ENCODE measurements at regions not wholly inside any gene's neighbourhood (a gene's known extent, or its start where the extent isn't known, plus 50 kb on each side); places are given as distances from the start of the nearest gene placed in this dataset.

GRCh38 chr10:117673230-117674010 lies 130.9 kb downstream of the EMX2 start:
- DNase-seq: no peak
- Histone ChIP-seq H3K4me3 (ENCODE audit: insufficient read depth, low read depth, low read length) (no peak overlapping the region), H3K27me3 (ENCODE audit: control insufficient read depth, insufficient read depth, low read length) (no peaks in the 10 kb centered on the region; the same call in 1 of the 2 replicates), H3K36me3 (replicated peaks; ENCODE audit: control insufficient read depth, insufficient read depth, low read length) (no peaks in the 10 kb centered on the region)

DNA sequence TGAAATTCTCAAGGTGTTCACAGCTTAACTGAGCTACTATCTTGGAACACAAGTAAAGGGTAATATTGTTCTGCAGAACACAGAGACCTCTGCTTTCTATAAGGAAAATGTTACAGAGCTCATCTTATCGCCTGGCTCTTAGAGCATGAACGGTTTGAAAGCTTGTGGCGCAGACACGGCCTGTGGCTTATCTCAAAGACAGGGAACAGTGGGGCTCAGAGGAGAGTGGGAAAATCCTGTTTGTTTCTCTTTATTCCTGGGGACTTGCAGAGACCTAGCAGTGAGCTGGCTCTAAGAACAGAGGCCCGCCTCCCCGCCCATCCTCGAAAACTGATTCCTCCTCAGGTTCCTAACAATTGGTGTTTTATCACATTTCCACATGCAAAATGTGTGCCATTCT lies 131.7 kb downstream of the EMX2 start:
- Histone ChIP-seq H3K4me3 (ENCODE audit: insufficient read depth, low read depth, low read length) (no peak overlapping the region), H3K36me3 (replicated peaks; ENCODE audit: control insufficient read depth, insufficient read depth, low read length) (no peaks in the 10 kb centered on the region), H3K27me3 (ENCODE audit: control insufficient read depth, insufficient read depth, low read length) (no peaks in the 10 kb centered on the region; the same call in 1 of the 2 replicates)
- DNase-seq: no peak

GRCh38 chr10:117674646-117675045 lies 132.1 kb downstream of the EMX2 start:
- DNase-seq: no peak
- no peaks in the 10 kb centered on the region for H3K36me3 ChIP-seq (replicated peaks; ENCODE audit: control insufficient read depth, insufficient read depth, low read length)

GRCh38 chr10:117675514-117676055 lies 133.0 kb downstream of the EMX2 start:
- Histone ChIP-seq H3K36me3 (replicated peaks; ENCODE audit: control insufficient read depth, insufficient read depth, low read length) (no peaks in the 10 kb centered on the region), H3K4me3 (ENCODE audit: insufficient read depth, low read depth, low read length) (no peak overlapping the region), H3K27me3 (ENCODE audit: control insufficient read depth, insufficient read depth, low read length) (no peaks in the 10 kb centered on the region; the same call in 1 of the 2 replicates)
- no peak for DNase-seq

More at GRCh38 chr10:117674646-117675045, 132.1 kb downstream of the EMX2 start:
- Histone ChIP-seq H3K4me3 (ENCODE audit: insufficient read depth, low read depth, low read length) (no peak overlapping the region), H3K27me3 (ENCODE audit: control insufficient read depth, insufficient read depth, low read length) (no peaks in the 10 kb centered on the region; the same call in 1 of the 2 replicates)

DNA sequence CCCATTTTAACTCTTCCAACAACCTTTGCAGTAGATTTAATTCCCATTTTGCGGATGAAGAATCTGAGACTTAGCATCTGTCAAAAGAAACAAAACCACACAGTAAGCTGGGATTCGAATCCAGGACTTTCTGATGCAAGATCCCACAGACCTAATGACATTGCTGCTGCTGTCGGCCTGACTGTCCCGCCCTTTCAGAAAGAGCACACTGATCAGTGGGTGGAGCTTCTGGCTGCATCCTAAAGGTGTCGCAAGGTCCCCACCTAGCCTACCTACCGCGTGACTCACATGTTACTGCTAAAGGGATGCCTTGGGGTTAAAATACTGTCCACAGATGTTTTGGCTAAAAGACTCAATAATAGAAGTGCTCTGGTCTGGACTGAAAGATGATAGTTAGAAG lies 134.7 kb downstream of the EMX2 start:
- Histone ChIP-seq H3K4me3 (ENCODE audit: insufficient read depth, low read depth, low read length) (no peak overlapping the region), H3K36me3 (replicated peaks; ENCODE audit: control insufficient read depth, insufficient read depth, low read length) (no peaks in the 10 kb centered on the region), H3K27me3 (ENCODE audit: control insufficient read depth, insufficient read depth, low read length) (no peaks in the 10 kb centered on the region; the same call in 1 of the 2 replicates)
- DNase-seq: peak; percentile 63

DNA sequence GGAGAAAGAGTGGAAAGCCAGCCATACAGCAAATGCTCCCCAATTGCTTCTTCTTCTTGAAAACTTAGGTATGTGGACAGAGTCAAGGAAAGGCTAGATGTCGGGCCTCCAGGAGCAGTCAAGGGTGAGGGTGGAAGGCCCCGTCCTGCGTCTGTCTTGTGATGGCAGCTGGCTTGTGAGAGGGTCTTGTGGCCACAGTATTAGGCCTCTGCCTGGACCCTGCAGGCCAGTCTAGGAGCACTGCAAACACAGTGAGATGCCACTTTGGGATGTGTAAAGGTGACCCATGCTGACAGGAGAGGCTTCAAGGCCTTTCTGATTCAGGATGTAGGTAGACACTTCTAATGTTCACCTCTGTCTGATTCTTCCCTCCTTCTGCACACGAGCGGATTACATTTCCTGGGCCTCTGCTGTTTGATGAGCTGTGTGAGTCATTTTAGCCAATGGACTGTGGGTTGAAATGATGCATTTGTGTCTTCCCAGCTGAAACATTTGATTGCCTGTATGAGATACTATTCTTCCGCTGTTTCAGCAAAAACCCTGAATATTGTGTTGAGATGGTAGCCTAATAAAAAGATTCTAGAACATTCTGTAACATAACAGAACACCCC lies 135.4 kb downstream of the EMX2 start:
- DNase-seq: no peak
- H3K36me3 ChIP-seq (replicated peaks; ENCODE audit: control insufficient read depth, insufficient read depth, low read length): no peaks in the 10 kb centered on the region
- no peaks in the 10 kb centered on the region; the same call in 1 of the 2 replicates for H3K27me3 ChIP-seq (ENCODE audit: control insufficient read depth, insufficient read depth, low read length)
- no peak overlapping the region for H3K4me3 ChIP-seq (ENCODE audit: insufficient read depth, low read depth, low read length)

DNA sequence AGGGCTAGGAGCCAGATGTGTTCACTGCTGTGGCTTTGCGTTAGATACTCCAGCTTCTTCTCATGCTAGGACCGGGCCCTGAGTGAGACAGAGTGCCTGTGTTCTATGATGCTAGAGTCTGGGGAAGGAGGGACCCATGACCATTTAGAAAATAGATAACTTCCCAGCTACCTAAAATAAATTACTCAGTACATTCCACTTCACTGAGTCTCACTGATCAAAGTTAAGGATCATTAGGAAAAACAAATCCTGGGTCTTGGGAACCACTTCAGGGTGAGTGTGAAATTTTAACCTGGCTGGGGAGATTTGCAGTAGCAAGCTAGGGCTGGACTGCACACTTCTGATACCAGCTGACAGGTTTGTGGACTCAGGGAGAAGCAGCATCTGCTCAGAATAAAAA lies 138.1 kb downstream of the EMX2 start:
- Histone ChIP-seq H3K36me3 (replicated peaks; ENCODE audit: control insufficient read depth, insufficient read depth, low read length) (no peaks in the 10 kb centered on the region), H3K27me3 (ENCODE audit: control insufficient read depth, insufficient read depth, low read length) (no peaks in the 10 kb centered on the region), H3K4me3 (ENCODE audit: insufficient read depth, low read depth, low read length) (no peak overlapping the region)
- DNase-seq: no peak

GRCh38 chr10:117681104-117681503 lies 138.6 kb downstream of the EMX2 start:
- DNase-seq: no peak
- Histone ChIP-seq H3K4me3 (ENCODE audit: insufficient read depth, low read depth, low read length) (no peak overlapping the region), H3K27me3 (ENCODE audit: control insufficient read depth, insufficient read depth, low read length) (no peaks in the 10 kb centered on the region), H3K36me3 (replicated peaks; ENCODE audit: control insufficient read depth, insufficient read depth, low read length) (no peaks in the 10 kb centered on the region)

GRCh38 chr10:117684046-117684610 lies 141.6 kb downstream of the EMX2 start:
- H3K36me3 ChIP-seq (replicated peaks; ENCODE audit: control insufficient read depth, insufficient read depth, low read length): no peaks in the 10 kb centered on the region
- no peaks in the 10 kb centered on the region for H3K27me3 ChIP-seq (ENCODE audit: control insufficient read depth, insufficient read depth, low read length)
- no peak for DNase-seq
- H3K4me3 ChIP-seq (ENCODE audit: insufficient read depth, low read depth, low read length): no peak overlapping the region

- Histone ChIP-seq H3K27me3 (ENCODE audit: control insufficient read depth, insufficient read depth, low read length) (no peaks in the 10 kb centered on the region), H3K4me3 (ENCODE audit: insufficient read depth, low read depth, low read length) (no peak overlapping the region), H3K36me3 (replicated peaks; ENCODE audit: control insufficient read depth, insufficient read depth, low read length) (no peaks in the 10 kb centered on the region)
- peak; percentile 78 for DNase-seq
These were observed 142.2 kb downstream of the EMX2 start for GRCh38 chr10:117684672-117685211.

DNA sequence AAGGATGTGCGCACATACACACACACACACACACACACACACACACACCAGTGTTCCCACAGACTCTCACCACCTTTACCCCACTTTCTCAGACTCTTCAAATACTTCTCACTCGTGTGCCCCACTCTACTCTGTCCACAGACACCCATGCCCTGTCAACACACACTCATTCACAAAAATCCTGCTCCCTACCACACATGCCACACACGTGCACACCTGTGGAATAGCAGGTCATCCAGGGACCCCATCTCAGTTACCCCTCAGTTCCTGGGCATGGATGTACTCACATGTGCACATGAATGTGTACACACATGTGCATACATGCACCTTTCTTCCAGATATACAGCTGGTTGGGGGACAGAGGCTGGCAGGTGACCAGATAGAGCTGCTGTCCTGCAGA lies 142.9 kb downstream of the EMX2 start:
- Histone ChIP-seq H3K36me3 (replicated peaks; ENCODE audit: control insufficient read depth, insufficient read depth, low read length) (no peaks in the 10 kb centered on the region), H3K27me3 (ENCODE audit: control insufficient read depth, insufficient read depth, low read length) (no peaks in the 10 kb centered on the region), H3K4me3 (ENCODE audit: insufficient read depth, low read depth, low read length) (no peak overlapping the region)
- DNase-seq: no peak

DNA sequence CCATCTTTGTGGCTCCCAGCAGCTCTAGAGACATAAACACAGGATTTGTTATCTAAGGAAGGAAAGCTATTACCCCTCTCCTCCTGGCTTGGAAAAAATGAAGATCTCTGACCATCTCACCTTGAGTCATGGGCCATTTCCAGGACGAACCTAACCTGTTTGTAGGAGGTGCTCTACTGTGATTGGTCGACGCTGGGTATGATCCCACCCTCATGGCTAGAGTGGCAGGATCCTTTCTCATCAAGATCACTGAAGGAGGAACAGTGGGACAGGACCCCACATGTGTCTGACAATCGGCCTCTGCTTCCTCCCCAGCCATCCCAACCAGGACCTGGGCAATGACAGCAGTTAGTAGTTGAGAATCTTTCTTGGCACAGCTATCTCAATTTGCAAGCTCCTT lies 144.1 kb downstream of the EMX2 start:
- no peaks in the 10 kb centered on the region for H3K36me3 ChIP-seq (replicated peaks; ENCODE audit: control insufficient read depth, insufficient read depth, low read length)
- no peaks in the 10 kb centered on the region for H3K27me3 ChIP-seq (ENCODE audit: control insufficient read depth, insufficient read depth, low read length)
- peak; percentile 78 for DNase-seq
- H3K4me3 ChIP-seq (ENCODE audit: insufficient read depth, low read depth, low read length): no peak overlapping the region

GRCh38 chr10:117688358-117688757 lies 145.8 kb downstream of the EMX2 start:
- H3K36me3 ChIP-seq (replicated peaks; ENCODE audit: control insufficient read depth, insufficient read depth, low read length): no peaks in the 10 kb centered on the region
- no peak overlapping the region for H3K4me3 ChIP-seq (ENCODE audit: insufficient read depth, low read depth, low read length)
- DNase-seq: no peak
- no peaks in the 10 kb centered on the region for H3K27me3 ChIP-seq (ENCODE audit: control insufficient read depth, insufficient read depth, low read length)

DNA sequence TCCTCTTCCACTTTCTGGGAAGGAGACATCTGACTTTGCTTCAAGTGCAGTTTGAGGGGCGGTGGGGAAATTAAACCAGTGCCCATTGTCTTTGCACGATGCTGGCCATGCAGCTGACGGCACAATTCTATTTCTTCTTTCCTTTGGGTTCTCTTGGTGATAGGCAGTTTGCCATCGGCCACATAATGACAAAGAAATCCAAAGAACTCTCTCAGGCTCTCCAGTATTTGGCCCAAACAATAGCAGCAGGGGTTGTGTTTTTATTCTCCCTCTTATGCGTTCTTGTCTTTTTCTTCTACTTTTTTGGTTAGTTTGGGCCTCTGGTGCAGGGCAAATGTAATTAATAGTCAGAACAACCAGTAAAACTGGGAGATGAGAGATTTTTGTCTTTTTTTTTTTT lies 147.0 kb downstream of the EMX2 start:
- H3K27me3 ChIP-seq (ENCODE audit: control insufficient read depth, insufficient read depth, low read length): no peaks in the 10 kb centered on the region
- H3K4me3 ChIP-seq (ENCODE audit: insufficient read depth, low read depth, low read length): no peak overlapping the region
- no peak for DNase-seq
- H3K36me3 ChIP-seq (replicated peaks; ENCODE audit: control insufficient read depth, insufficient read depth, low read length): no peaks in the 10 kb centered on the region

DNA sequence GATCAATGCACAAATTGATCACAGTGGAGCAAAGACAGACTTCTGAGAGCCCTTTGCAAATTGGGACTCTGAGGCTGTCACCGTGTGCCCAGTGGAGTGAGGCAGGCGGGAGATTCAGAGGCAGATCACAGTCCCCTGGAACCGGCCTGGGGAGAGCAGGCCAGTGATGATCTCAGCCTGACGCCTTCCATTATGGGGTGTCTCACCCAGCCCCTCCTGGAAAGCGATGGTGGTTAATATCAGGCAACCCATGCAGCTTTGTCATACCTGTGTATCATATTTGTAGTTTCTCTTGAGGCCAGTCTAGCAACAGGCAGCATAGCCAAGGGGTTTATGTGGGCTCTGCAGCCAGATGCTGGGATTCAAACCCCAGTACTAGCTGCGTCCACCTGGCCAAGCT lies 147.8 kb downstream of the EMX2 start:
- no peaks in the 10 kb centered on the region for H3K27me3 ChIP-seq (ENCODE audit: control insufficient read depth, insufficient read depth, low read length)

More for the DNA sequence above, 147.8 kb downstream of the EMX2 start:
- DNase-seq: no peak
- no peak overlapping the region for H3K4me3 ChIP-seq (ENCODE audit: insufficient read depth, low read depth, low read length)
- H3K36me3 ChIP-seq (replicated peaks; ENCODE audit: control insufficient read depth, insufficient read depth, low read length): no peaks in the 10 kb centered on the region

Measured in H7 (cell line).